ENCODE measurements at regions not wholly inside any gene's neighbourhood (a gene's known extent, or its start where the extent isn't known, plus 50 kb on each side); places are given as distances from the start of the nearest gene placed in this dataset.

GRCh38 chr10:111290649-111291048 lies 213.8 kb downstream of the ADRA2A start:
- Mint-ChIP-seq H3K4me1 (peaks cover 15% of the 10 kb centered on the region), H3K36me3 (ENCODE audit: low read depth) (no peaks in the 10 kb centered on the region), H3K4me3 (no peak overlapping the region), H3K27me3 (ENCODE audit: low read depth, poor library complexity) (peaks cover 11% of the 10 kb centered on the region), H3K27ac (no peak overlapping the region), H3K9me3 (no peaks in the 10 kb centered on the region)
- TF ChIP-seq CTCF (IDR thresholded peaks at IDR 0.05): no peak
- no peak for DNase-seq

GRCh38 chr10:111295788-111296187 lies 219.0 kb downstream of the ADRA2A start:
- Mint-ChIP-seq H3K4me1 (peaks cover 14% of the 10 kb centered on the region), H3K27me3 (ENCODE audit: low read depth, poor library complexity) (peaks cover 15% of the 10 kb centered on the region), H3K4me3 (no peak overlapping the region), H3K27ac (no peak overlapping the region), H3K36me3 (ENCODE audit: low read depth) (no peaks in the 10 kb centered on the region), H3K9me3 (no peaks in the 10 kb centered on the region)
- DNase-seq: no peak
- TF ChIP-seq CTCF (IDR thresholded peaks at IDR 0.05): no peak

GRCh38 chr10:111297351-111297848 lies 220.6 kb downstream of the ADRA2A start:
- no peak for DNase-seq
- H3K4me3 Mint-ChIP-seq: no peak overlapping the region
- TF ChIP-seq CTCF (IDR thresholded peaks at IDR 0.05): no peak

GRCh38 chr10:111298031-111298430 lies 221.2 kb downstream of the ADRA2A start:
- Mint-ChIP-seq H3K27me3 (ENCODE audit: low read depth, poor library complexity) (peaks cover 15% of the 10 kb centered on the region), H3K36me3 (ENCODE audit: low read depth) (no peaks in the 10 kb centered on the region), H3K9me3 (no peaks in the 10 kb centered on the region), H3K4me1 (peaks cover 14% of the 10 kb centered on the region), H3K27ac (peak overlapping the region; percentile 91), H3K4me3 (no peak overlapping the region)
- DNase-seq: no peak
- no peak for TF ChIP-seq CTCF (IDR thresholded peaks at IDR 0.05)

More at GRCh38 chr10:111297351-111297848, 220.6 kb downstream of the ADRA2A start:
- Mint-ChIP-seq H3K27ac (peak overlapping the region; percentile 91), H3K27me3 (ENCODE audit: low read depth, poor library complexity) (peaks cover 15% of the 10 kb centered on the region), H3K36me3 (ENCODE audit: low read depth) (no peaks in the 10 kb centered on the region), H3K4me1 (peaks cover 14% of the 10 kb centered on the region), H3K9me3 (no peaks in the 10 kb centered on the region)

GRCh38 chr10:111299037-111299436 lies 222.2 kb downstream of the ADRA2A start:
- Mint-ChIP-seq H3K4me3 (no peak overlapping the region), H3K36me3 (ENCODE audit: low read depth) (no peaks in the 10 kb centered on the region), H3K27me3 (ENCODE audit: low read depth, poor library complexity) (peaks cover 12% of the 10 kb centered on the region), H3K4me1 (peaks cover 14% of the 10 kb centered on the region), H3K9me3 (no peaks in the 10 kb centered on the region), H3K27ac (no peak overlapping the region)
- no peak for TF ChIP-seq CTCF (IDR thresholded peaks at IDR 0.05)
- DNase-seq: no peak

- Mint-ChIP-seq H3K36me3 (ENCODE audit: low read depth) (no peaks in the 10 kb centered on the region), H3K27me3 (ENCODE audit: low read depth, poor library complexity) (peaks cover 4% of the 10 kb centered on the region), H3K4me1 (no peaks in the 10 kb centered on the region), H3K9me3 (no peaks in the 10 kb centered on the region), H3K4me3 (no peak overlapping the region), H3K27ac (no peak overlapping the region)
- no peak for TF ChIP-seq CTCF (IDR thresholded peaks at IDR 0.05)
- no peak for DNase-seq
Observed at GRCh38 chr10:111303887-111304286, 227.1 kb downstream of the ADRA2A start.
